A673 (cell line): ENCODE measurements at regions not wholly inside any gene's neighbourhood (a gene's known extent, or its start where the extent isn't known, plus 50 kb on each side); places are given as distances from the start of the nearest gene placed in this dataset.

ENCODE experiments used
- BruUV-seq: library from RNA; stranded (reverse); fragments of 400-500 nt; replicated peaks from 2 replicates; lab custom pipeline; 2021; lab: Mats Ljungman, UMichigan
- CTCF ChIA-PET: fragments of 300-600 bp; sonication (Branson Sonifier 250); formaldehyde crosslinking; loops from one replicate; lab custom pipeline; 2022; ENCODE audit warnings: antibody characterized with exemption; lab: Charles Lee
- POLR2A ChIA-PET: fragments of 300-600 bp; sonication (Branson Sonifier 250); formaldehyde crosslinking; loops from one replicate; lab custom pipeline; 2022; ENCODE audit warnings: antibody characterized with exemption; ENCODE audit not compliant: low non-redundant PET; lab: Charles Lee
- DNase-seq: peaks from one replicate; pipeline ENCODE4 v3.0.0-alpha.2; 2015; ENCODE audit warnings: low spot score
- H3K27ac ChIP-seq: fragments of 200-600 bp; sonication (generic); 2 replicates; pipeline ENCODE4 v1.5.1; 2016; ENCODE audit warnings: mixed run types, low read depth, mild to moderate bottlenecking, mixed read lengths, antibody characterized with exemption, low read length; ENCODE audit not compliant: poor library complexity, severe bottlenecking
- H3K27me3 ChIP-seq: fragments of 200-600 bp; sonication (generic); replicated peaks from 2 replicates; pipeline ENCODE4 v1.6.1; 2017; ENCODE audit warnings: mixed run types, low read depth, mild to moderate bottlenecking, mixed read lengths, antibody characterized with exemption, low read length; ENCODE audit not compliant: insufficient read depth, poor library complexity
- H3K36me3 ChIP-seq: fragments of 200-600 bp; sonication (generic); 2 replicates; pipeline ENCODE4 v1.6.1; 2016; ENCODE audit warnings: mixed run types, mild to moderate bottlenecking, mixed read lengths, antibody characterized with exemption, low read length; ENCODE audit not compliant: insufficient read depth, poor library complexity, severe bottlenecking
- H3K4me1 ChIP-seq: fragments of 200-600 bp; sonication (generic); 2 replicates; pipeline ENCODE4 v1.6.1; 2017; ENCODE audit warnings: mixed run types, mild to moderate bottlenecking, mixed read lengths, antibody characterized with exemption, low read length; ENCODE audit not compliant: insufficient read depth, poor library complexity, severe bottlenecking
- H3K4me3 ChIP-seq: fragments of 200-600 bp; sonication (generic); 2 replicates; pipeline ENCODE4 v1.5.1; 2016; ENCODE audit warnings: low read depth, mixed run types, mild to moderate bottlenecking, mixed read lengths, low read length; ENCODE audit not compliant: poor library complexity, severe bottlenecking
- H3K9me3 ChIP-seq: fragments of 200-600 bp; sonication (generic); 2 replicates; pipeline ENCODE4 v1.6.1; 2016; ENCODE audit warnings: mixed run types, low read depth, mild to moderate bottlenecking, mixed read lengths, antibody characterized with exemption, low read length; ENCODE audit not compliant: poor library complexity, severe bottlenecking
- CTCF ChIP-seq: fragments of 300-800, 200-600 bp; sonication (generic); conservative IDR thresholded peaks from 2 replicates; pipeline ENCODE4 v1.5.1; 2017; ENCODE audit warnings: low read depth, mild to moderate bottlenecking, antibody characterized with exemption, low read length, moderate library complexity, mixed read lengths
- EZH2 ChIP-seq: fragments of 200-600 bp; sonication (generic); IDR thresholded peaks from 2 replicates; pipeline ENCODE4 v1.6.1; 2017; ENCODE audit warnings: borderline replicate concordance, low read depth, mild to moderate bottlenecking, mixed read lengths, antibody characterized with exemption, low read length; ENCODE audit not compliant: poor library complexity, severe bottlenecking
- intact Hi-C: fragments of 100-400 bp; cut with micrococcal nuclease; formaldehyde crosslinking; loops from one replicate; pipeline ENCODE4 v1.10.0; 2022; ENCODE audit not compliant: unreplicated experiment

DNA sequence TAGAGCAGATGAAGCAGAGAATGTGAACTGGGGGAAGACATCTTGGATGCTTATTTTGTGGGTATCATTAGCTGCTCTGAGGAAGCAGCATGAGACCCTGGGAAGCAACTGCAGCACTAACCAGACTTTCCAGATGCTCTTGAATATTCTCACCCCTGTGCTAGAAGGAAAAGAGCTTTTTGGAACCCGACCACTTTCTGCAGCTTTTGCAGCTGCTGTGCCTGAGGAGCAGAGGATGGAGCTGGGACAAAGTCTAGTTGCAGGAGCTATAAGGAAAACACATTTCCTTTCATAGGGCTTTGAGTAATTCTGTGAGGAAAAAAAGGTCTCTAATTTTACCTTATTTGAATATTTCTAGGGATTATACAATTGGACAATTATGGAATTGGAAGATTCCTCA lies 369.7 kb downstream of the CD109 start:
- intact Hi-C loops: no loop called here
- no TSS peak for BruUV-seq
- H3K9me3 ChIP-seq: no peaks in the 10 kb centered on the region
- no peak overlapping the region for H3K4me3 ChIP-seq
- ChIA-PET CTCF (no interaction called here), POLR2A (no interaction called here)
- no peak for TF ChIP-seq CTCF
- TF ChIP-seq EZH2: no peak
- no peak for DNase-seq
- no peak overlapping the region for H3K27ac ChIP-seq
- no peaks in the 10 kb centered on the region for H3K27me3 ChIP-seq
- no peaks in the 10 kb centered on the region for H3K4me1 ChIP-seq
- H3K36me3 ChIP-seq: no peaks in the 10 kb centered on the region

- Histone ChIP-seq H3K27ac (no peak overlapping the region), H3K36me3 (no peaks in the 10 kb centered on the region), H3K9me3 (no peaks in the 10 kb centered on the region), H3K27me3 (no peaks in the 10 kb centered on the region), H3K4me3 (no peak overlapping the region), H3K4me1 (no peaks in the 10 kb centered on the region)
- no peak for DNase-seq
- intact Hi-C loops: no loop called here
- POLR2A ChIA-PET: no interaction called here
- TF ChIP-seq EZH2 (no peak), CTCF (no peak)
- CTCF ChIA-PET: no interaction called here
- BruUV-seq: no TSS peak
Measured at GRCh38 chr6:74063391-74063790, 367.4 kb downstream of the CD109 start.

- no peak overlapping the region for H3K4me3 ChIP-seq
- H3K36me3 ChIP-seq: no peaks in the 10 kb centered on the region
- BruUV-seq: no TSS peak
- TF ChIP-seq EZH2 (no peak), CTCF (no peak)
- POLR2A ChIA-PET: no interaction called here
- no peaks in the 10 kb centered on the region for H3K4me1 ChIP-seq
- no peaks in the 10 kb centered on the region for H3K9me3 ChIP-seq
- intact Hi-C loops: no loop called here
- no peaks in the 10 kb centered on the region for H3K27me3 ChIP-seq
- CTCF ChIA-PET: no interaction called here
- DNase-seq: no peak
- no peak overlapping the region for H3K27ac ChIP-seq
Measured at GRCh38 chr6:74061201-74061600, 365.2 kb downstream of the CD109 start.
